ENCODE measurements at regions not wholly inside any gene's neighbourhood (a gene's known extent, or its start where the extent isn't known, plus 50 kb on each side); places are given as distances from the start of the nearest gene placed in this dataset.

GRCh38 chr2:238582159-238582558 is 155.4 kb downstream of the ASB1 start:
- DNase-seq (ENCODE audit: low spot score): no peak

- DNase-seq (ENCODE audit: low spot score): no peak
These were observed 157.9 kb downstream of the ASB1 start for GRCh38 chr2:238584617-238585016.

DNA sequence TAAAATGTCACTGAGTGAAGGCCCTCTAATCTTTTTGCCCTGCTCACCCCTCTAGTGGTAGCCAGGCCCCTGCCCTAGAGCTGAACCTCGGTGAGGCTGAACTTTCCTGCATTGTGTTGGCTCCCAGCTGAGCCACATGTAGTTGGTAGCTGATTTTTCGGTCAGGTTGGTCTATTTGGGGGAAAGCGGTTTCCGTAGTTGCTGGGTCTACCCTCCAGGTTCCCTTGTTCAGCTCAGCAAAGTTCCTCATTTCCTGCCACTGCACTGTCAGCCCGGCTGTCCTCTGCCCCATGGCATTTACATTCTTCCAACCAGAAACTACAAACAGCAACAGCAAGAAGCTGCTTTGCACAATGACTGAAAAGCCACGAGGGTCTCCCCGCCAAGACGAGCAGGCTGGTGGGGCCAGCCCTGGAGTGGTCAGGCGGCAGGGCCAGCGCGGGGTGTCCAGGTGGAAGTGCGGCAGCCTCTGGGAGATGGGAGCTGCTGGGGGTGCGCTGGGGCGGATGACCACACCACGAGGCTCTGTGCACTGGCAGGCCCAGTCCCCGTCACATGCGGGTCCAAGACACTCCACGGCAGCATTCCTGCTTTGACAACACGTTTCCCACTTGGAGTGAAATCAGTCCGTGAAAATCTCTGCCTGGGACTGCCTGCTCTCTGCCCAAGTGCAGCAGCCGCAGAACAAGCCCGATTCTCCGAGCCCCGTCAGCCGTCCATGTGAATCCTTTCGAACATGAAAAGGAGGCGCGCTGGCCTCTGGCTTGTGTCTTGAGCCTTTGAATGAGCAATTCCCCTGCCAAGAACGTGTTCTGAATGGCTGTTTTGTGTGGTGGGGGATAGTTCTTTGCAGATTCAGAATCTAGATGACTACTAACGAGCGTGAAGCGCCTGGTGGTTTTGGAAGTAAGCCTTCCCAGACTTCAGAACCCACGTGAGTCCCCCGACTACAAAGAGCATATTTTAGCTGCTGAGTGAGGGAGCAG is 159.4 kb downstream of the ASB1 start:
- DNase-seq (ENCODE audit: low spot score): no peak

DNA sequence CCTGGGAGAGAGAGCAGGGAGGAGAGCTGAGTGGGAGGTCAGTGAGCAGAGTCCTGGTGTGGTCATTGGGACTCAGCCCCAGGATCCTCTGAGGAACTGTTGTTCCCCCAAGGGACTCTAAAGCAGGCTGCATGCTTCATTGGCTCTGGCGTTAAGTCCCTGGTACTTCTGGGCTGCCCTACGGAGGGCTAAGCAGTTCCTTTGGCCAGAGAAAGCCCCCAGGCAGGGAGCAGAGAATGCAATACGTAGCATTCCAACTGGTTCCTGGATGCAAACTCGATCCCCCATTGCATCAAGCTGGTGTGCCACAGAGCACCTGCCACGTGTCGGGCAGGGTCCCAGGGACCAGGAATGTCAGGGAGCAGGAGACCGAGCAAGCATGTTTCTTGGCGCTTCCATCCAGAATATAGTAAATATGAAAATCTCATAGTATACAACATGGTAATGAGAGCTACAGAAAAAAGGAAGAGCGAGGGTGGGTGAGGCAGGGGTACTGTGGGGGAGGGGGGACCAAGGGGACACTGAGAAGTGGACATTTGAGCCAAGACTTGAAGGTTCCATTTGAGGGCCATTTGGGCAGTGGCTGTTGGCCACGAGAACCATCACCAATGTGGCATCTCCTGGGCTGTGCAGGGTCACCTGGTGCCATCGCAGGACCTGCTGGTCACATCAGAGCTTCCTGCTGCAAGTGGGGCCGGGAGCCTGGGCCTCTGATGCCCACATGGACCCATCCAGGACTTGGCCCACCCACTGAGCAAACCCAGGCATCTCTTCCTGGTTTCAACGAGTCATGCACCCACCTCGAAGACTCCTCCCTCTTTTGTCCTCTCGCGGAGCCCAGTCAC is 160.4 kb downstream of the ASB1 start:
- DNase-seq (ENCODE audit: low spot score): no peak

- no peak for DNase-seq (ENCODE audit: low spot score)
These were observed 161.3 kb downstream of the ASB1 start for GRCh38 chr2:238587776-238588660.

GRCh38 chr2:238589591-238590460 is 163.1 kb downstream of the ASB1 start:
- no peak for DNase-seq (ENCODE audit: low spot score)

DNA sequence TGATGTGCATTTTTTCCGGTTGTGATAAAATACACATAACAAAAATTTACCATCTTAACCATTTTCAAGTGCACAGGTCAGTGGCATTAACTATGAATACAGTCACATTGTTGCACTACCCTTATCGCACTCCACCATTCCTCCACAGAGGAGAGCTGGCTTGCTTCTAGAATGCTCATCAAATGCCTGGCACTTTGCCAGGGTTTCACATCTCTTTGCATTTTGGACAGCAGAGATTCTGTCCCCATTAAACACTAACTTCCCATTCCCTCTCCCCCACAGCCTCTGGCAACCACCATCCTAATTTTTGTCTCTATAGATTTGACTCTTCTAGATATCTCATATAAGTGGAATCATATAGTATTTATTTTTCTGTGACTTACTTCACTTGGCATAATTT is 165.0 kb downstream of the ASB1 start:
- DNase-seq (ENCODE audit: low spot score): no peak

DNA sequence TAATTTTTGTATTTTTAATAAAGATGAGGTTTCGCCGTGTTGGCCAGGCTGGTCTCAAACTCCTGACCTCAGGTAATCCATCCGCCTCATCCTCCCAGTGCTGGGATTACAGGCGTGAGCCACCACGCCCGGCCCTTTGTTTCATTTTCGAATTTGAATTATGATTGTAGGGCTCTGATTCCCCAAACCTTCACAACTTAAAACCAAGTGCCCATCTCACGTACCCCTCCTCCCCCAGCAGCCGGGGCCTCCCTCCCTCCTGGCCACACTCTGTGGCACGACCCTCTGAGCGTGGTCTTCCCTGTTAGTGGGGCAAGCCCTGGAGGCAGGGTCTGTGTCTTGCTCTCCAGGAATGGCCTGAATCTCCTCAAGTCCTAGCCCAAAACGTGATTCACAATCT is 166.5 kb downstream of the ASB1 start:
- no peak for DNase-seq (ENCODE audit: low spot score)

DNA sequence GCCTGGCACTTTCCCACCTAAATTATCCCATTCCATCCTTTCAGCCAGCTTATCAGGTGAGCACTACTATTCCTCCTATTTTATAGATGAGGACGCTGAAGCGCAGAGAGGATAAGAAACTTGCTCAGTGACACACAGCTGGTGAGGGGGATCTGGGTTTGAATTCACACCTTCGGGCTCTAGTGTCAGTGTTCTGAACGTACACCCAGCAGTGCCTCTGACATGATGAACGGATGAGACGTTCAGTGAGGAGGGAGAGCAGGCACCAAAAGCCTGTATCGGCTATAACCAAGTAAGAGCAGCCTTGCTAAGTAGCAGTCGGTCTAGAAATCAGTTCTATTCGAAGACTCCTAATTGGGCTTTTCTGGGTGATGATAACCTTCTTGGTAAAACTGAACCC is 167.0 kb downstream of the ASB1 start:
- no peak for DNase-seq (ENCODE audit: low spot score)

DNA sequence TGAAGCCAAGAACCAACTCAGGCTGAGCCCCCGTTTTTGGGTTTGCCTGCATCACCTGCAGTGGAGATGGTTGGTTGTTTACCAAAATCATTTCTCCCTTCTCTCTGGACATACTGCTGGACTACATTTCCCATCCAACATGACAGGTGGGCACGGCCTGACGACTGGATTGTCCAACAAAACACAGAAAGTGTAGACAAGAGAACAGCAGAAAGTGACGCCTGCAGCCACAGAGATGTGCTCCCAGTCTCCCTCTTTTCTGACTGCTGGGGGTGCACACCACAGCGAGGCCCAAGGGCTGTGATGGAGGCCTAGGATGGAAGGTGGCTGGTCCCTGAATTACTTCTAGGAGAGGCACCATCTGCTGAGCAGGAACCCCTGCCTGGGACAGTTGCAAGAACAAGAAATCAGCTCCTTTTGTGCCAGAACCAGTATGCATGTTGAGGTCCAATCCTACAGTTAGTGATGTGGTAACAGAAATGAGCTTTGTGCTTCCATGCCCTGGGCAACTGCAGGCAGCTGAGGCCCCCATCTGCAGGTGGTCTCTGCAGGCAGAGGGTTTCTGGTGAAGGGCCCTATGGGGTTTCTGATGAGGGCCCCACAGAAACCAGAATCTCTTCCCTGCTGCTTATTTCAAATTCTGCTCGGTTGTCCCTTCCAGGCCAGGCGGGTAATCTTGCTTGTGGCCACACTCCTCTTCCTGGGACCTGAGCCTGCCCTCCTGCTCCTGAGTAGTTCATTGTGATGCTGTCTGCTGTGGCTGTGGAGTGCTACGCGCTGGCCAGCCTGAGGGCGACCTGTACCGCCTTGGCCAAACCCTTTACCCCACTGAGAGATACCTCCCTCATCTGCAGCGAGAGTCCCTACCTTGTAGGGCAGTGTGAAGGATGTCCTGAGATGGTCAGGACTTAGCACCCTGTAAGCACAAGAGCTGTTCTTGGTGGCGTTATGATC is 168.3 kb downstream of the ASB1 start:
- no peak for DNase-seq (ENCODE audit: low spot score)

- DNase-seq (ENCODE audit: low spot score): no peak
These were observed 169.2 kb downstream of the ASB1 start for GRCh38 chr2:238595750-238596570.

- no peak for DNase-seq (ENCODE audit: low spot score)
These were observed 170.1 kb downstream of the ASB1 start for GRCh38 chr2:238596571-238597551.

- no peak for DNase-seq (ENCODE audit: low spot score)
These were observed 171.2 kb downstream of the ASB1 start for GRCh38 chr2:238597638-238598528.

- no peak for DNase-seq (ENCODE audit: low spot score)
These were observed 172.2 kb downstream of the ASB1 start for GRCh38 chr2:238598802-238599530.

GRCh38 chr2:238599549-238600505 is 173.1 kb downstream of the ASB1 start:
- DNase-seq (ENCODE audit: low spot score): no peak
